Neural cell (in vitro differentiated cells): ENCODE measurements at regions not wholly inside any gene's neighbourhood (a gene's known extent, or its start where the extent isn't known, plus 50 kb on each side); places are given as distances from the start of the nearest gene placed in this dataset.

Source experiments
- H2AFZ ChIP-seq: fragments of 200-600, 300-800 bp; sonication (generic), shearing (Covaris generic); 2 replicates; pipeline ENCODE4 v1.6.0; 2014; ENCODE audit warnings: low read depth, mild to moderate bottlenecking, antibody characterized with exemption, low read length, moderate library complexity
- H3F3A ChIP-seq: fragments of 200-600 bp; shearing (Covaris generic); 2 replicates; pipeline ENCODE4 v1.6.1; 2016; ENCODE audit warnings: mild to moderate bottlenecking, moderate library complexity, mixed read lengths, antibody characterized with exemption, low read length; ENCODE audit not compliant: insufficient read depth, poor library complexity, severe bottlenecking
- H3K27ac ChIP-seq: fragments of 200-600, 300-800 bp; sonication (generic), shearing (Covaris generic); 2 replicates; pipeline ENCODE4 v1.5.1; 2014; ENCODE audit warnings: mild to moderate bottlenecking, low read length, moderate library complexity
- H3K27me3 ChIP-seq: fragments of 300-800, 200-600 bp; sonication (generic), shearing (Covaris generic); 2 replicates; pipeline ENCODE4 v1.6.0; 2014; ENCODE audit warnings: mild to moderate bottlenecking, low read depth, low read length, moderate library complexity; ENCODE audit not compliant: insufficient read depth
- H3K36me3 ChIP-seq: fragments of 300-800, 200-600 bp; sonication (generic), shearing (Covaris generic); 2 replicates; pipeline ENCODE4 v1.5.1; 2014; ENCODE audit warnings: mild to moderate bottlenecking, antibody characterized with exemption, low read length, moderate library complexity; ENCODE audit not compliant: insufficient read depth
- H3K4me2 ChIP-seq: fragments of 300-800, 200-600 bp; sonication (generic), shearing (Covaris generic); 2 replicates; pipeline ENCODE4 v1.6.0; 2014; ENCODE audit warnings: mild to moderate bottlenecking, low read length
- H3K4me3 ChIP-seq: fragments of 300-800, 200-600 bp; sonication (generic), shearing (Covaris generic); 2 replicates; pipeline ENCODE4 v1.5.1; 2014; ENCODE audit warnings: mild to moderate bottlenecking, low read length, moderate library complexity
- H3K79me2 ChIP-seq: fragments of 200-600 bp; shearing (Covaris generic); replicated peaks from 2 replicates; pipeline ENCODE4 v1.6.0; 2014; ENCODE audit warnings: mild to moderate bottlenecking, low read length, moderate library complexity; ENCODE audit not compliant: insufficient read depth
- H3K9ac ChIP-seq: fragments of 300-800, 200-600 bp; sonication (generic), shearing (Covaris generic); 2 replicates; pipeline ENCODE4 v1.6.1; 2016; ENCODE audit warnings: mild to moderate bottlenecking, low read length, mixed read lengths
- H3K9me2 ChIP-seq: fragments of 200-600 bp; shearing (Covaris generic); 2 replicates; pipeline ENCODE4 v1.6.1; 2016; ENCODE audit warnings: mild to moderate bottlenecking, low read length, mixed read lengths; ENCODE audit not compliant: insufficient read depth
- H3K9me3 ChIP-seq: fragments of 200-600, 300-800 bp; sonication (generic), shearing (Covaris generic); 2 replicates; pipeline ENCODE4 v1.6.1; 2016; ENCODE audit warnings: mild to moderate bottlenecking, mixed run types, low read length, moderate library complexity, mixed read lengths
- H4K20me1 ChIP-seq: fragments of 200-600 bp; shearing (Covaris generic); 2 replicates; pipeline ENCODE4 v1.6.1; 2016; ENCODE audit warnings: mild to moderate bottlenecking, mixed run types; ENCODE audit not compliant: insufficient read depth
- EP300 ChIP-seq: fragments of 450-650 bp; conservative IDR thresholded peaks from 2 replicates; pipeline ENCODE4 v1.6.1; 2014; ENCODE audit warnings: antibody characterized with exemption, mild to moderate bottlenecking, moderate library complexity; ENCODE audit not compliant: poor library complexity, severe bottlenecking
- EZH2 ChIP-seq: fragments of 200-600, 300-800 bp; shearing (Covaris generic), sonication (generic); IDR thresholded peaks from 2 replicates; pipeline ENCODE4 v1.6.1; 2014; ENCODE audit warnings: antibody characterized with exemption, low read length, borderline replicate concordance, mild to moderate bottlenecking; ENCODE audit not compliant: insufficient read depth, poor library complexity, severe bottlenecking
- MXI1 ChIP-seq: fragments of 450-650 bp; conservative IDR thresholded peaks from 2 replicates; pipeline ENCODE4 v1.6.1; 2014; ENCODE audit warnings: antibody characterized with exemption, mild to moderate bottlenecking; ENCODE audit not compliant: poor library complexity, severe bottlenecking
- POLR2AphosphoS5 ChIP-seq: IDR thresholded peaks from 2 replicates; pipeline ENCODE4 v1.6.1; 2012
- RAD21 ChIP-seq: fragments of 450-650 bp; conservative IDR thresholded peaks from 2 replicates; pipeline ENCODE4 v1.6.1; 2014; ENCODE audit warnings: antibody characterized with exemption, mild to moderate bottlenecking, moderate library complexity
- SMC3 ChIP-seq: fragments of 450-650 bp; conservative IDR thresholded peaks from 2 replicates; pipeline ENCODE4 v1.6.1; 2014; ENCODE audit warnings: antibody characterized with exemption, mild to moderate bottlenecking, moderate library complexity; ENCODE audit not compliant: poor library complexity
- TAF1 ChIP-seq: IDR thresholded peaks from 2 replicates; pipeline ENCODE4 v1.6.1; 2012; ENCODE audit warnings: low read depth
- TF ChIP-seq, protein P1 (sequence below): fragments of 450-650 bp; IDR thresholded peaks from 2 replicates; pipeline ENCODE4 v1.5.1; 2014; ENCODE audit warnings: antibody characterized with exemption, mild to moderate bottlenecking, moderate library complexity; ENCODE audit not compliant: poor library complexity, severe bottlenecking
- TF ChIP-seq, protein P2 (sequence below): IDR thresholded peaks from 2 replicates; pipeline ENCODE4 v1.6.1; 2012; ENCODE audit warnings: borderline replicate concordance

- Histone ChIP-seq H3K27me3 (no peaks in the 10 kb centered on the region), H3K36me3 (no peaks in the 10 kb centered on the region), H4K20me1 (no peaks in the 10 kb centered on the region), H3K4me3 (no peak overlapping the region), H3K9me2 (no peaks in the 10 kb centered on the region), H3K79me2 (no peaks in the 10 kb centered on the region), H3K9me3 (no peaks in the 10 kb centered on the region), H3K4me2 (no peak overlapping the region), H3K27ac (no peak overlapping the region), H2AFZ (no peak overlapping the region), H3K9ac (no peak overlapping the region), H3F3A (no peaks in the 10 kb centered on the region)
- TF ChIP-seq RAD21 (no peak), TAF1 (no peak), MXI1 (no peak), POLR2AphosphoS5 (no peak), EP300 (no peak), SMC3 (no peak), EZH2 (no peak)
- TF ChIP-seq, protein P1, sequence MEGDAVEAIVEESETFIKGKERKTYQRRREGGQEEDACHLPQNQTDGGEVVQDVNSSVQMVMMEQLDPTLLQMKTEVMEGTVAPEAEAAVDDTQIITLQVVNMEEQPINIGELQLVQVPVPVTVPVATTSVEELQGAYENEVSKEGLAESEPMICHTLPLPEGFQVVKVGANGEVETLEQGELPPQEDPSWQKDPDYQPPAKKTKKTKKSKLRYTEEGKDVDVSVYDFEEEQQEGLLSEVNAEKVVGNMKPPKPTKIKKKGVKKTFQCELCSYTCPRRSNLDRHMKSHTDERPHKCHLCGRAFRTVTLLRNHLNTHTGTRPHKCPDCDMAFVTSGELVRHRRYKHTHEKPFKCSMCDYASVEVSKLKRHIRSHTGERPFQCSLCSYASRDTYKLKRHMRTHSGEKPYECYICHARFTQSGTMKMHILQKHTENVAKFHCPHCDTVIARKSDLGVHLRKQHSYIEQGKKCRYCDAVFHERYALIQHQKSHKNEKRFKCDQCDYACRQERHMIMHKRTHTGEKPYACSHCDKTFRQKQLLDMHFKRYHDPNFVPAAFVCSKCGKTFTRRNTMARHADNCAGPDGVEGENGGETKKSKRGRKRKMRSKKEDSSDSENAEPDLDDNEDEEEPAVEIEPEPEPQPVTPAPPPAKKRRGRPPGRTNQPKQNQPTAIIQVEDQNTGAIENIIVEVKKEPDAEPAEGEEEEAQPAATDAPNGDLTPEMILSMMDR: no peak
- TF ChIP-seq, protein P2, sequence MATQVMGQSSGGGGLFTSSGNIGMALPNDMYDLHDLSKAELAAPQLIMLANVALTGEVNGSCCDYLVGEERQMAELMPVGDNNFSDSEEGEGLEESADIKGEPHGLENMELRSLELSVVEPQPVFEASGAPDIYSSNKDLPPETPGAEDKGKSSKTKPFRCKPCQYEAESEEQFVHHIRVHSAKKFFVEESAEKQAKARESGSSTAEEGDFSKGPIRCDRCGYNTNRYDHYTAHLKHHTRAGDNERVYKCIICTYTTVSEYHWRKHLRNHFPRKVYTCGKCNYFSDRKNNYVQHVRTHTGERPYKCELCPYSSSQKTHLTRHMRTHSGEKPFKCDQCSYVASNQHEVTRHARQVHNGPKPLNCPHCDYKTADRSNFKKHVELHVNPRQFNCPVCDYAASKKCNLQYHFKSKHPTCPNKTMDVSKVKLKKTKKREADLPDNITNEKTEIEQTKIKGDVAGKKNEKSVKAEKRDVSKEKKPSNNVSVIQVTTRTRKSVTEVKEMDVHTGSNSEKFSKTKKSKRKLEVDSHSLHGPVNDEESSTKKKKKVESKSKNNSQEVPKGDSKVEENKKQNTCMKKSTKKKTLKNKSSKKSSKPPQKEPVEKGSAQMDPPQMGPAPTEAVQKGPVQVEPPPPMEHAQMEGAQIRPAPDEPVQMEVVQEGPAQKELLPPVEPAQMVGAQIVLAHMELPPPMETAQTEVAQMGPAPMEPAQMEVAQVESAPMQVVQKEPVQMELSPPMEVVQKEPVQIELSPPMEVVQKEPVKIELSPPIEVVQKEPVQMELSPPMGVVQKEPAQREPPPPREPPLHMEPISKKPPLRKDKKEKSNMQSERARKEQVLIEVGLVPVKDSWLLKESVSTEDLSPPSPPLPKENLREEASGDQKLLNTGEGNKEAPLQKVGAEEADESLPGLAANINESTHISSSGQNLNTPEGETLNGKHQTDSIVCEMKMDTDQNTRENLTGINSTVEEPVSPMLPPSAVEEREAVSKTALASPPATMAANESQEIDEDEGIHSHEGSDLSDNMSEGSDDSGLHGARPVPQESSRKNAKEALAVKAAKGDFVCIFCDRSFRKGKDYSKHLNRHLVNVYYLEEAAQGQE: no peak
These were observed 204.1 kb upstream of the VRK2 start for GRCh38 chr2:57842531-57842930.

DNA sequence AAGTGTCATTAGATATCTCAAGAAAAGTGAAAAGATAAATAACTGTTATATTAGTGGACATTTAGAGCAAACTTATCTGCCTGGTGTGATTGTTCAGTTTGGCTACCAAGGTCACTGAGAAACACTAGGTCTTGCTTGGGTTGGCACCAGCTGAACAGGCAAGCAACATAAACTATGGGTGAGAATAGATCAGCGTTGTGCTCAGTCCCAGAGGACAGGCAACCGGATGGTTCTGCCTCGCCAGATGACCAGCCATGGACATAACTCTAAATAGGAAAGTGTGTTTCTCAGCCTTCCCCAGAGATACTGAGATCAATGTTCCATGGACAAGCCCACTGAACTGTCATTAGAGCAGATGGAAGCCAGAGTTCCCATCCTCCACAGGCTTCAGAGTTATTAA is 203.4 kb upstream of the VRK2 start:
- no peak overlapping the region for H2AFZ ChIP-seq
- no peaks in the 10 kb centered on the region for H3K27me3 ChIP-seq
- H3F3A ChIP-seq: no peaks in the 10 kb centered on the region
- H3K79me2 ChIP-seq: no peaks in the 10 kb centered on the region
- H3K9ac ChIP-seq: no peak overlapping the region
- H3K36me3 ChIP-seq: no peaks in the 10 kb centered on the region
- H3K4me2 ChIP-seq: no peak overlapping the region
- no peak for TF ChIP-seq POLR2AphosphoS5
- no peak for TF ChIP-seq RAD21
- TF ChIP-seq, protein P1: no peak
- no peak for TF ChIP-seq MXI1
- no peak for TF ChIP-seq EP300
- H3K4me3 ChIP-seq: no peak overlapping the region
- no peaks in the 10 kb centered on the region for H3K9me2 ChIP-seq
- H4K20me1 ChIP-seq: no peaks in the 10 kb centered on the region
- H3K27ac ChIP-seq: no peak overlapping the region
- H3K9me3 ChIP-seq: no peaks in the 10 kb centered on the region
